Neuron (in vitro differentiated cells): ENCODE measurements at regions not wholly inside any gene's neighbourhood (a gene's known extent, or its start where the extent isn't known, plus 50 kb on each side); places are given as distances from the start of the nearest gene placed in this dataset.
"Not testable (repeated sequence)": the region's sequence is repeated elsewhere in the genome, so short reads cannot be mapped to it uniquely, and the experiment has no call there.

Experiments used
- H2AFZ ChIP-seq: one replicate; pipeline ENCODE4 v1.6.1; 2013; ENCODE audit warnings: low read depth, mild to moderate bottlenecking, inconsistent platforms, low read length, moderate library complexity
- H3K27me3 ChIP-seq: one replicate; pipeline ENCODE4 v1.6.1; 2013; ENCODE audit warnings: low read length; ENCODE audit not compliant: insufficient read depth
- H3K36me3 ChIP-seq: one replicate; pipeline ENCODE4 v1.6.1; 2013; ENCODE audit warnings: low read length; ENCODE audit not compliant: insufficient read depth
- H3K4me1 ChIP-seq: one replicate; pipeline ENCODE4 v1.6.1; 2013; ENCODE audit warnings: low read length; ENCODE audit not compliant: insufficient read depth
- H3K4me3 ChIP-seq: 2 replicates; pipeline ENCODE4 v1.5.1; 2013; ENCODE audit warnings: mild to moderate bottlenecking, low read length, moderate library complexity
- H3K9me3 ChIP-seq: one replicate; pipeline ENCODE4 v1.6.1; 2013; ENCODE audit warnings: low read length

DNA sequence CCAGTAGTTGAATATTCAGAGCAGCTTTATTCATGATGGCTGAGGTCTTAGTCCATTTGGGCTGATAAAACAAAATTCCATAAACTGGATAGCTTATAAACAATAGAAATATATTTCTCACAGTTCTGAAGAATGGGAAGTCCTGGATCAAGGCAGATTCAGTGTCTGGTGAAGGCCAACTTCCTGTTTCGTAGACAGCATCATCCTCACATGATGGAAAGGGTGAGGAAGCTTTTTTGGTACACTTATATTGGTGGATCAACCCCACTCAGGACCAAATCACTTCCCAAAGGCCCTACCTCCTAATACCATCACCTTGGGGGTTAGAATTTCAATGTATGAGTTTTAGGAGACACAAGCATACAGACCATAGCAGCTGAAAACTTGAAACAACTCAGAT lies 224.2 kb downstream of the CYB561 start:
- no peak overlapping the region for H3K4me3 ChIP-seq
- peaks cover 3% of the 10 kb centered on the region for H3K9me3 ChIP-seq
- no peaks in the 10 kb centered on the region for H3K4me1 ChIP-seq
- no peak overlapping the region for H2AFZ ChIP-seq
- H3K27me3 ChIP-seq: no peaks in the 10 kb centered on the region
- H3K36me3 ChIP-seq: peaks cover 17% of the 10 kb centered on the region

DNA sequence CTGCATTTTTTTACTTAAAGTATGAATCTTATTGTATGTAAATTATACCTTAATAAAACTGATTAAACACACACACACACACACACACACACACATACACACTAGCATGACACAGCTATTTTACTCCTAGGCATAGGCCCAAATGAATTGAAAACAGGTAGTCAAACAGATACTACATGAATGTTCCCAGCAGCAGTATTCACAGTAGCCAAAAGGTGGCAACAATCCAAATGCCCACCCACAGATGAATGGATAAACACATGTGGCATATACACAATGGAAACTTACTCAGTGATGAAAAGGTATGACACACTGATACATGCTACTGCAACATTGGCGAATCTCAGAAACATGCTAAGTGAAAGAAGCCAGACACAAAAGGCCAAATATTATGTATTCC lies 223.5 kb downstream of the CYB561 start:
- no peaks in the 10 kb centered on the region for H3K27me3 ChIP-seq
- H3K36me3 ChIP-seq: peaks cover 13% of the 10 kb centered on the region
- H3K9me3 ChIP-seq: peaks cover 3% of the 10 kb centered on the region
- H2AFZ ChIP-seq: no peak overlapping the region
- H3K4me1 ChIP-seq: no peaks in the 10 kb centered on the region
- H3K4me3 ChIP-seq: no peak overlapping the region

GRCh38 chr17:63223212-63223911 lies 222.7 kb downstream of the CYB561 start:
- H3K4me1 ChIP-seq: no peaks in the 10 kb centered on the region
- no peak overlapping the region for H3K4me3 ChIP-seq
- H3K9me3 ChIP-seq: peaks cover 3% of the 10 kb centered on the region
- H3K36me3 ChIP-seq: peaks cover 13% of the 10 kb centered on the region
- no peak overlapping the region for H2AFZ ChIP-seq
- H3K27me3 ChIP-seq: no peaks in the 10 kb centered on the region

GRCh38 chr17:63224644-63225043 lies 221.5 kb downstream of the CYB561 start:
- H3K36me3 ChIP-seq: peaks cover 13% of the 10 kb centered on the region
- H2AFZ ChIP-seq: no peak overlapping the region
- no peak overlapping the region for H3K4me3 ChIP-seq
- H3K9me3 ChIP-seq: peaks cover 7% of the 10 kb centered on the region
- no peaks in the 10 kb centered on the region for H3K27me3 ChIP-seq
- H3K4me1 ChIP-seq: no peaks in the 10 kb centered on the region

GRCh38 chr17:63226720-63227119 lies 219.4 kb downstream of the CYB561 start:
- H3K27me3 ChIP-seq, H2AFZ ChIP-seq, H3K4me1 ChIP-seq, H3K4me3 ChIP-seq: not testable (repeated sequence)
- H3K36me3 ChIP-seq: peaks cover 13% of the 10 kb centered on the region
- H3K9me3 ChIP-seq: peaks cover 10% of the 10 kb centered on the region

DNA sequence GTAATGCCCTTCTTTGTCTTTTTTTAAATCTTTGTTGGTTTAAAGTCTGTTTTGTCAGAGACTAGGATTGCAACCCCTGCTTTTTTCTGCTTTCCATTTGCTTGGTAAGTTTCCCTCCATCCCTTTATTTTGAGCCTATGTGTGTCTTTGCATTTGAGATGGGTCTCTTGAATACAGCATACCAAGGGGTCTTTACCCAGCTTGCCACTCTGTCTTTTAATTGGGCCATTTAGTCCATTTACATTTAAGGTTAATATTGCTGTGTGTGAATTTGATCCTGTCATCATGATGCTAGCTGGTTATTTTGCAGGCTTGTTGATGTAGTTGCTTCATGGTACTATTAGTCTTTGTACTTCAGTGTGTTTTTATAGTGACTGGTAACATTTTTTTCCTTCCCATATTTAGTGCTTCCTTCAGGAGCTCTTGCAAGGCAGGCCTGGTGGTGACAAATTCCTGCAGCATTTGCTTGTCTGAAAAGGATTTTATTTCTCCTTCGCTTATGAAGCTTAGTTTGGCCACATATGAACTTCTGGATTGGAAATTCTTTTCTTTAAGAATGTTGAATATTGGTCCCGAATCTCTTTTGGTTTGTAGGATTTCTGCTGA lies 215.0 kb downstream of the CYB561 start:
- H3K4me3 ChIP-seq, H3K36me3 ChIP-seq, H2AFZ ChIP-seq, H3K27me3 ChIP-seq, H3K4me1 ChIP-seq: not testable (repeated sequence)
- H3K9me3 ChIP-seq: peaks cover 27% of the 10 kb centered on the region

GRCh38 chr17:63232565-63233310 lies 213.4 kb downstream of the CYB561 start:
- no peaks in the 10 kb centered on the region for H3K27me3 ChIP-seq
- H2AFZ ChIP-seq: no peak overlapping the region
- peaks cover 24% of the 10 kb centered on the region for H3K9me3 ChIP-seq
- peaks cover 13% of the 10 kb centered on the region for H3K36me3 ChIP-seq
- H3K4me3 ChIP-seq: no peak overlapping the region
- H3K4me1 ChIP-seq: no peaks in the 10 kb centered on the region

- no peak overlapping the region for H3K4me3 ChIP-seq
- no peaks in the 10 kb centered on the region for H3K27me3 ChIP-seq
- H3K4me1 ChIP-seq: no peaks in the 10 kb centered on the region
- H2AFZ ChIP-seq: no peak overlapping the region
- peaks cover 35% of the 10 kb centered on the region for H3K36me3 ChIP-seq
- peaks cover 2% of the 10 kb centered on the region for H3K9me3 ChIP-seq
These were observed 206.0 kb downstream of the CYB561 start for GRCh38 chr17:63240106-63240505.

DNA sequence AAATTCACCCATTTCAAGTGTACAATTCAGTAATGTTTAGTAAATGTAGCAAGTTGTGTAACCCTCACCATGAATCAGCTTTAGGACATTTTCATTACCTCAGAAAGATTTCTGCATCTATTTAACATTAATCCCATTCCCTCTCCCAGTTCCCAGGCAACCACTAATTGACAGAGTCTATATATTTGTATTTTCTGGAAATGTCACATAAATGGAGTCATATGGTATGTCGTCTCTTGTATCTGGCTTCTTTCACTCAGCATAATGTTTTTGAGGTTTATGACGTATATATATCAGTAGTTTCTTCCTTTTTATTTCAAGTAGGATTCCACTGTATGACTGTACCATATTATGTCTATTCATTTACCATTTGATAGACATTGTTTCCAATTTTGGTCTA lies 199.8 kb downstream of the CYB561 start:
- Histone ChIP-seq H3K9me3 (no peaks in the 10 kb centered on the region), H3K36me3 (peaks cover 5% of the 10 kb centered on the region), H3K4me3 (no peak overlapping the region), H2AFZ (no peak overlapping the region), H3K27me3 (no peaks in the 10 kb centered on the region), H3K4me1 (peaks cover 14% of the 10 kb centered on the region)

DNA sequence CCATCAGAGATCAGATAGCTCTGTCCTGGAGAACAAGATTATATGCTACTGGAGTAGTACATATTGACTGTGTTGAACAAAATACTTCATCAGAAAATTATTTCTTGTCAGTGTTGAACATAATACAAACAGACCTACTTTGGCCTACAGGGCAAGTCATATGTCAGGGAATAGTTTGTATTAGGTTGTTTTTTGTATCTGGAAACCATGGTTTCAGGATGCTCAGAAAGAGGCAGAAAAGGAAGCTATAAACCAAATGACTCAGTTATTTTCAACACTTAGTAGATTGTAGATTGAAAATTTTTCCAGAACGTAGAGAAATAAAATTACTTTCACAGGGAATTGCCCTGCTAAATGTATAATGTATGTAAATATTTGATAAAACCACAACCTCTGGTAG lies 198.4 kb downstream of the CYB561 start:
- Histone ChIP-seq H3K36me3 (peaks cover 5% of the 10 kb centered on the region), H3K27me3 (no peaks in the 10 kb centered on the region), H3K9me3 (no peaks in the 10 kb centered on the region), H3K4me1 (peaks cover 14% of the 10 kb centered on the region), H3K4me3 (no peak overlapping the region), H2AFZ (no peak overlapping the region)

- Histone ChIP-seq H2AFZ (no peak overlapping the region), H3K4me1 (peaks cover 14% of the 10 kb centered on the region), H3K4me3 (no peak overlapping the region)
These were observed 196.7 kb downstream of the CYB561 start for GRCh38 chr17:63249256-63250004.

GRCh38 chr17:63250830-63251229 lies 195.3 kb downstream of the CYB561 start:
- no peak overlapping the region for H2AFZ ChIP-seq
- no peaks in the 10 kb centered on the region for H3K36me3 ChIP-seq
- H3K9me3 ChIP-seq: peaks cover 3% of the 10 kb centered on the region
- H3K4me1 ChIP-seq: peaks cover 11% of the 10 kb centered on the region
- no peak overlapping the region for H3K4me3 ChIP-seq
- H3K27me3 ChIP-seq: no peaks in the 10 kb centered on the region

More at GRCh38 chr17:63249256-63250004, 196.7 kb downstream of the CYB561 start:
- Histone ChIP-seq H3K27me3 (no peaks in the 10 kb centered on the region), H3K36me3 (no peaks in the 10 kb centered on the region), H3K9me3 (peaks cover 2% of the 10 kb centered on the region)

GRCh38 chr17:63258785-63259184 lies 187.3 kb downstream of the CYB561 start:
- Histone ChIP-seq H3K4me3 (no peak overlapping the region), H2AFZ (no peak overlapping the region), H3K9me3 (peaks cover 3% of the 10 kb centered on the region), H3K27me3 (no peaks in the 10 kb centered on the region), H3K36me3 (peaks cover 6% of the 10 kb centered on the region), H3K4me1 (no peaks in the 10 kb centered on the region)
